ENCODE measurements at regions not wholly inside any gene's neighbourhood (a gene's known extent, or its start where the extent isn't known, plus 50 kb on each side); places are given as distances from the start of the nearest gene placed in this dataset.

GRCh38 chr3:72260588-72260910, 475.6 kb upstream of the PROK2 start:
- no peak for TF ChIP-seq CTCF (IDR thresholded peaks at IDR 0.05)
- no peak for TF ChIP-seq KDM5A (IDR thresholded peaks at IDR 0.05)
- TF ChIP-seq RNF2 (IDR thresholded peaks at IDR 0.05; ENCODE audit: borderline replicate concordance, low read depth), result no peak
- no peak for TF ChIP-seq MAFK (IDR thresholded peaks at IDR 0.05; ENCODE audit: partially characterized antibody)
- no peak for TF ChIP-seq SREBF2 (IDR thresholded peaks at IDR 0.05)
- no peak for TF ChIP-seq EP300 (IDR thresholded peaks at IDR 0.05)
- no peak for TF ChIP-seq JUN (IDR thresholded peaks at IDR 0.05)
- no peak for TF ChIP-seq CEBPB (IDR thresholded peaks at IDR 0.05)
- no peak for TF ChIP-seq USF2 (IDR thresholded peaks at IDR 0.05)
